ENCODE measurements at regions not wholly inside any gene's neighbourhood (a gene's known extent, or its start where the extent isn't known, plus 50 kb on each side); places are given as distances from the start of the nearest gene placed in this dataset.

DNA sequence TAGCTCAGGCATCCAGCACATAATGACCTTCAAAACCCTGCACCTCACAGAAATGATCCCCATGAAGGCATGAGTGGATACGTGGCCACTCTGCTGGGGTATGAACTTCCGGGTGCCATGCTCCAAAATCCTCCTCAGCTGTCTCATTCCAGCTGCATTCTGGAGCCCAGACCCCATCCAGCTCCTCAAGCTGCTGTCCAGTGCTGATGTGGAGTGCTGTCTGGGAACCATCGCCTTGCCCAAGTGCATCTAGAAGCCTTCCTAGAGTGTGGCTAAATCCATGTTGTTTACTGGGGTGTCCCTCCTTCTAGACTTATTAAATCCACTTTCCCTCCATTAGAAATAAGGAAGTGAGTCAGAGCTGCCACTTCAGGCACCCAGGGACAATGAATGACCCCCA is 130.8 kb upstream of the PTPRT start:
- no peak overlapping the region for H3K27ac ChIP-seq (ENCODE audit: low read length)

DNA sequence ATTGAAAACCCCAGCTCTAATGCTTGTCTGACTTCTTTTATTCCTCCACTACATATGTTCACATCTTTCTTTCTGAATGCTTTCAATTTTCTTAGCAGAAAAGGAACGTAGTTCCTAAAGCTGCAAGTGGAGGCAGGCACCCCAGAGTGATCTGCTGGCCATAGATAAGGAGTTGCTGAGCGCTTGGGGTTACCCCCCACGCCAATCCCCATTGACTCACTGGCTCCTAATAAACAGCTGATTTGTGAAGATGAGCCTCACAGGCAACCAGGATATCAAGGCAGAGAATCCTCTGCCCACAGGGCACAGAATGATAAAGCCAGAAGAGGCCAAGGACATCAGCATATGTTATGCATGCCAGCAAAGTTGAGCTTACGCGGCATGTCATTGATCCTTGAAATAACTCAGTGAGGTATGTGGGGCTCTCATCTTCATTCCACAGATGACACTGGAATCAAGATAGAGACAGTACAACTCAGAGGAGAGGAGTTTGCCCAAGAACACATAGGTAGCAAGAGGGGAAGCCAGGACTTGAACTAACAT is 129.1 kb upstream of the PTPRT start:
- H3K4me1 ChIP-seq (ENCODE audit: insufficient read depth, low read length): no peaks in the 10 kb centered on the region
- no TSS peak for BruUV-seq (replicated peaks)
- ChIA-PET POLR2A (ENCODE audit: unreplicated experiment) (no interaction called here), CTCF (no interaction called here)
- H4K20me1 ChIP-seq (ENCODE audit: low read length): no peaks in the 10 kb centered on the region
- H3K9me2 ChIP-seq (replicated peaks; ENCODE audit: low read length): no peaks in the 10 kb centered on the region
- peaks cover 7% of the 10 kb centered on the region for H3K27me3 ChIP-seq (ENCODE audit: low read length)
- no peaks in the 10 kb centered on the region for H3F3A ChIP-seq (ENCODE audit: low read length, unreplicated experiment)
- no peak overlapping the region for H3K4me3 ChIP-seq (ENCODE audit: low read length)
- H3K36me3 ChIP-seq (ENCODE audit: low read depth, low read length): no peaks in the 10 kb centered on the region
- no peaks in the 10 kb centered on the region for H3K9me3 ChIP-seq (ENCODE audit: low read length)
- H3K9ac ChIP-seq (ENCODE audit: low read length): no peak overlapping the region
- no peaks in the 10 kb centered on the region for H3K79me2 ChIP-seq (ENCODE audit: low read length)
- ATAC-seq (no peak), DNase-seq (no peak)
- H3K27ac ChIP-seq (ENCODE audit: low read length): no peak overlapping the region
- no peak for TF ChIP-seq EZH2 (IDR thresholded peaks at IDR 0.05; ENCODE audit: low read length, unreplicated experiment)
- TF ChIP-seq EZH2phosphoT487 (IDR thresholded peaks at IDR 0.05; ENCODE audit: borderline replicate concordance, low read length): no peak
- TF ChIP-seq, protein P1, sequence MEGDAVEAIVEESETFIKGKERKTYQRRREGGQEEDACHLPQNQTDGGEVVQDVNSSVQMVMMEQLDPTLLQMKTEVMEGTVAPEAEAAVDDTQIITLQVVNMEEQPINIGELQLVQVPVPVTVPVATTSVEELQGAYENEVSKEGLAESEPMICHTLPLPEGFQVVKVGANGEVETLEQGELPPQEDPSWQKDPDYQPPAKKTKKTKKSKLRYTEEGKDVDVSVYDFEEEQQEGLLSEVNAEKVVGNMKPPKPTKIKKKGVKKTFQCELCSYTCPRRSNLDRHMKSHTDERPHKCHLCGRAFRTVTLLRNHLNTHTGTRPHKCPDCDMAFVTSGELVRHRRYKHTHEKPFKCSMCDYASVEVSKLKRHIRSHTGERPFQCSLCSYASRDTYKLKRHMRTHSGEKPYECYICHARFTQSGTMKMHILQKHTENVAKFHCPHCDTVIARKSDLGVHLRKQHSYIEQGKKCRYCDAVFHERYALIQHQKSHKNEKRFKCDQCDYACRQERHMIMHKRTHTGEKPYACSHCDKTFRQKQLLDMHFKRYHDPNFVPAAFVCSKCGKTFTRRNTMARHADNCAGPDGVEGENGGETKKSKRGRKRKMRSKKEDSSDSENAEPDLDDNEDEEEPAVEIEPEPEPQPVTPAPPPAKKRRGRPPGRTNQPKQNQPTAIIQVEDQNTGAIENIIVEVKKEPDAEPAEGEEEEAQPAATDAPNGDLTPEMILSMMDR (conservative IDR thresholded peaks at IDR 0.05; ENCODE audit: low read depth, low read length): no peak
- intact Hi-C loops (cut with micrococcal nuclease): no loop called here
- H3K4me2 ChIP-seq (ENCODE audit: low read length): no peak overlapping the region
- no peak overlapping the region for H2AFZ ChIP-seq (ENCODE audit: low read length)

More for the DNA sequence above, 130.8 kb upstream of the PTPRT start:
- Histone ChIP-seq H3K9ac (ENCODE audit: low read length) (no peak overlapping the region), H4K20me1 (ENCODE audit: low read length) (no peaks in the 10 kb centered on the region), H3K4me1 (ENCODE audit: insufficient read depth, low read length) (no peaks in the 10 kb centered on the region), H3K36me3 (ENCODE audit: low read depth, low read length) (no peaks in the 10 kb centered on the region), H3K4me2 (ENCODE audit: low read length) (no peak overlapping the region), H3K9me3 (ENCODE audit: low read length) (no peaks in the 10 kb centered on the region), H3K79me2 (ENCODE audit: low read length) (no peaks in the 10 kb centered on the region), H3K4me3 (ENCODE audit: low read length) (no peak overlapping the region), H3K9me2 (replicated peaks; ENCODE audit: low read length) (no peaks in the 10 kb centered on the region), H3F3A (ENCODE audit: low read length, unreplicated experiment) (no peaks in the 10 kb centered on the region), H3K27me3 (ENCODE audit: low read length) (peaks cover 7% of the 10 kb centered on the region), H2AFZ (ENCODE audit: low read length) (no peak overlapping the region)
- TF ChIP-seq EZH2 (IDR thresholded peaks at IDR 0.05; ENCODE audit: low read length, unreplicated experiment): no peak
- no peak for TF ChIP-seq EZH2phosphoT487 (IDR thresholded peaks at IDR 0.05; ENCODE audit: borderline replicate concordance, low read length)
- TF ChIP-seq, protein P1 (conservative IDR thresholded peaks at IDR 0.05; ENCODE audit: low read depth, low read length): no peak
- CTCF ChIA-PET: no interaction called here
- ATAC-seq (no peak), DNase-seq (no peak)
- BruUV-seq (replicated peaks): no TSS peak
- intact Hi-C loops (cut with micrococcal nuclease): no loop called here
- POLR2A ChIA-PET (ENCODE audit: unreplicated experiment): no interaction called here

DNA sequence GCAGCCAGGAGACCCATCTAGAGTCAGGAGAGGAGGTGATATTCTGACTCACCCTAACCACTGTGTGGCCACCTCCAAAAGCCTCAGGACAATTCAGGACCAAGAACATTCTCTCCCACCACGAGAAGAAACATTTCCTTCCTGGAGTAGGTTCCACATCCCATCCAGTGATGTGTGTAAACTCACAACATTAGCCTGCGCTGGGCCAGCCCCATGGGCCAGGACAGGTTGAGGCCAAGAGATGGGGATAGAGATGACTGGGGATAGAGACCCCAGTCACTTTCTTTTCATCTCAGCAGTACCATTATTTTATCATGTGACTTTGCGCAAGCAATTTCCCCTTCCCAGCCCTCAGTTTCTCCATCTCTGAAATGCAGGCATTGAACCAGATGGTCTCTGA is 126.6 kb upstream of the PTPRT start:
- ATAC-seq (no peak), DNase-seq (no peak)
- Histone ChIP-seq H3K9ac (ENCODE audit: low read length) (no peak overlapping the region), H3F3A (ENCODE audit: low read length, unreplicated experiment) (no peaks in the 10 kb centered on the region), H3K36me3 (ENCODE audit: low read depth, low read length) (no peaks in the 10 kb centered on the region), H3K4me2 (ENCODE audit: low read length) (no peak overlapping the region), H3K4me1 (ENCODE audit: insufficient read depth, low read length) (no peaks in the 10 kb centered on the region), H4K20me1 (ENCODE audit: low read length) (no peaks in the 10 kb centered on the region), H3K4me3 (ENCODE audit: low read length) (no peak overlapping the region), H3K9me3 (ENCODE audit: low read length) (no peaks in the 10 kb centered on the region), H3K9me2 (replicated peaks; ENCODE audit: low read length) (no peaks in the 10 kb centered on the region), H3K27me3 (ENCODE audit: low read length) (peaks cover under 1% of the 10 kb centered on the region; the same call in 1 of the 2 replicates), H3K79me2 (ENCODE audit: low read length) (no peaks in the 10 kb centered on the region), H3K27ac (ENCODE audit: low read length) (no peak overlapping the region), H2AFZ (ENCODE audit: low read length) (no peak overlapping the region)
- ChIA-PET POLR2A (ENCODE audit: unreplicated experiment) (no interaction called here), CTCF (no interaction called here)
- no TSS peak for BruUV-seq (replicated peaks)
- intact Hi-C loops (cut with micrococcal nuclease): no loop called here
- TF ChIP-seq, protein P1 (conservative IDR thresholded peaks at IDR 0.05; ENCODE audit: low read depth, low read length): no peak
- TF ChIP-seq EZH2 (IDR thresholded peaks at IDR 0.05; ENCODE audit: low read length, unreplicated experiment) (no peak), EZH2phosphoT487 (IDR thresholded peaks at IDR 0.05; ENCODE audit: borderline replicate concordance, low read length) (no peak)
